NOMO-1 treated with dmso at 0.1 percent for 144 hours (cell line): ENCODE measurements at regions not wholly inside any gene's neighbourhood (a gene's known extent, or its start where the extent isn't known, plus 50 kb on each side); places are given as distances from the start of the nearest gene placed in this dataset.

ENCODE experiments used
- DNase-seq: peaks from one replicate; lab custom pipeline; 2025; ENCODE audit not compliant: unreplicated experiment; lab: John Stamatoyannopoulos, UW

- DNase-seq: no peak
Observed at GRCh38 chr13:40399756-40400155, 266.7 kb downstream of the FOXO1 start.

- peak; percentile 98 for DNase-seq
Observed at GRCh38 chr13:40401911-40402776, 264.3 kb downstream of the FOXO1 start.

GRCh38 chr13:40402931-40403431 is 263.5 kb downstream of the FOXO1 start:
- no peak for DNase-seq

GRCh38 chr13:40403509-40404241 is 262.8 kb downstream of the FOXO1 start:
- DNase-seq: no peak

GRCh38 chr13:40404407-40404806 is 262.0 kb downstream of the FOXO1 start:
- DNase-seq: no peak

- no peak for DNase-seq
Observed at GRCh38 chr13:40404967-40405716, 261.3 kb downstream of the FOXO1 start.

GRCh38 chr13:40406405-40407120 is 259.9 kb downstream of the FOXO1 start:
- no peak for DNase-seq

GRCh38 chr13:40407567-40407966 is 258.9 kb downstream of the FOXO1 start:
- no peak for DNase-seq

GRCh38 chr13:40408602-40409001 is 257.8 kb downstream of the FOXO1 start:
- DNase-seq: no peak

- no peak for DNase-seq
Observed at GRCh38 chr13:40409278-40409677, 257.2 kb downstream of the FOXO1 start.

- no peak for DNase-seq
Observed at GRCh38 chr13:40410315-40410714, 256.1 kb downstream of the FOXO1 start.

GRCh38 chr13:40420160-40420740 is 246.2 kb downstream of the FOXO1 start:
- DNase-seq: no peak

GRCh38 chr13:40422588-40423235 is 243.7 kb downstream of the FOXO1 start:
- DNase-seq: no peak

GRCh38 chr13:40428354-40428753 is 238.1 kb downstream of the FOXO1 start:
- DNase-seq: peak; percentile 38

GRCh38 chr13:40429706-40430545 is 236.5 kb downstream of the FOXO1 start:
- DNase-seq: no peak

GRCh38 chr13:40432018-40432978 is 234.1 kb downstream of the FOXO1 start:
- no peak for DNase-seq

- DNase-seq: no peak
Observed at GRCh38 chr13:40433001-40433400, 233.4 kb downstream of the FOXO1 start.

- no peak for DNase-seq
Observed at GRCh38 chr13:40433577-40433976, 232.9 kb downstream of the FOXO1 start.
